Mesothelial cell of epicardium (in vitro differentiated cells): ENCODE measurements at regions not wholly inside any gene's neighbourhood (a gene's known extent, or its start where the extent isn't known, plus 50 kb on each side); places are given as distances from the start of the nearest gene placed in this dataset.

Experiments used
- DNase-seq, 2 experiments: peaks; one replicate each; pipeline ENCODE4 v3.0.0; 2021; ENCODE audit warnings: low spot score in 2 of 2; ENCODE audit not compliant: unreplicated experiment in 2 of 2
- H3K27ac Mint-ChIP-seq: 2 replicates; pipeline ENCODE4 v1.8.0; 2021; ENCODE audit warnings: mixed read lengths
- H3K27me3 Mint-ChIP-seq: 2 replicates; pipeline ENCODE4 v1.8.0; 2021; ENCODE audit warnings: low read depth, mixed read lengths
- H3K36me3 Mint-ChIP-seq: 2 replicates; pipeline ENCODE4 v1.8.0; 2021; ENCODE audit warnings: mixed read lengths
- H3K4me1 Mint-ChIP-seq: 2 replicates; pipeline ENCODE4 v1.8.0; 2021; ENCODE audit warnings: mixed read lengths
- H3K4me3 Mint-ChIP-seq: 2 replicates; pipeline ENCODE4 v1.8.0; 2021; ENCODE audit warnings: mild to moderate bottlenecking, moderate library complexity, mixed read lengths
- H3K9me3 Mint-ChIP-seq: 2 replicates; pipeline ENCODE4 v1.8.0; 2021; ENCODE audit warnings: mixed read lengths
- CTCF ChIP-seq: fragments of 200-600 bp; sonication (generic); IDR thresholded peaks from one replicate; pipeline ENCODE4 v1.5.0; 2021; ENCODE audit warnings: antibody characterized with exemption; ENCODE audit not compliant: unreplicated experiment

DNA sequence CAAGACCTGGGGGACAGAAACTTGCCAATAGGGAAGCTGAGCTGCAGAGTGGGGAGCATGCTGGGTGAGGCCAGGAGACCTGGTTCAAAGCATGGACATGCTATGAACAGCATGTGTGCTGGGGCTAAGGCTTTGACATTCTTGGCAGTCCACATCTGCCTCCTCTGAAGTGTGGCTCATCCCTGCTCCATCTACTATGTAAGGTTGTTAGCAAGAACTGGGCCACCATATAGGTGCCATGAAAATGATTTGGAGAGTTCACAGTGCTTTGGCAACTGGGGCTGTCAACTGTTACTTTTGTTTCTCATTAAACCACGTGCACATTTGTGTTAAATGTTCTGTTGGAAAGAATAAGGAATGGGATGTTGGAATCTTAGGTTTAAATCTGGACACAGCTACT, 311.1 kb downstream of the CDC5L start:
- Mint-ChIP-seq H3K4me1 (no peaks in the 10 kb centered on the region), H3K4me3 (no peak overlapping the region), H3K27ac (no peak overlapping the region), H3K36me3 (no peaks in the 10 kb centered on the region), H3K9me3 (peaks cover 2% of the 10 kb centered on the region), H3K27me3 (peaks cover 6% of the 10 kb centered on the region)
- DNase-seq: no peak
- no peak for TF ChIP-seq CTCF

GRCh38 chr6:44699082-44699481, 311.6 kb downstream of the CDC5L start:
- no peak for TF ChIP-seq CTCF
- DNase-seq: no peak
- peaks cover 2% of the 10 kb centered on the region for H3K9me3 Mint-ChIP-seq
- no peaks in the 10 kb centered on the region for H3K36me3 Mint-ChIP-seq
- no peak overlapping the region for H3K27ac Mint-ChIP-seq
- H3K4me1 Mint-ChIP-seq: no peaks in the 10 kb centered on the region
- no peak overlapping the region for H3K4me3 Mint-ChIP-seq
- peaks cover 8% of the 10 kb centered on the region for H3K27me3 Mint-ChIP-seq

- Mint-ChIP-seq H3K36me3 (no peaks in the 10 kb centered on the region), H3K27ac (no peak overlapping the region), H3K27me3 (peaks cover 8% of the 10 kb centered on the region), H3K4me1 (no peaks in the 10 kb centered on the region), H3K9me3 (no peaks in the 10 kb centered on the region), H3K4me3 (no peak overlapping the region)
- no peak for TF ChIP-seq CTCF
- DNase-seq: no peak
Observed at GRCh38 chr6:44699851-44700250, 312.3 kb downstream of the CDC5L start.

- DNase-seq: no peak
- Mint-ChIP-seq H3K27me3 (peaks cover 8% of the 10 kb centered on the region), H3K9me3 (no peaks in the 10 kb centered on the region), H3K4me3 (no peak overlapping the region), H3K36me3 (no peaks in the 10 kb centered on the region), H3K27ac (no peak overlapping the region), H3K4me1 (no peaks in the 10 kb centered on the region)
- TF ChIP-seq CTCF: no peak
Observed at GRCh38 chr6:44700422-44700821, 312.9 kb downstream of the CDC5L start.

DNA sequence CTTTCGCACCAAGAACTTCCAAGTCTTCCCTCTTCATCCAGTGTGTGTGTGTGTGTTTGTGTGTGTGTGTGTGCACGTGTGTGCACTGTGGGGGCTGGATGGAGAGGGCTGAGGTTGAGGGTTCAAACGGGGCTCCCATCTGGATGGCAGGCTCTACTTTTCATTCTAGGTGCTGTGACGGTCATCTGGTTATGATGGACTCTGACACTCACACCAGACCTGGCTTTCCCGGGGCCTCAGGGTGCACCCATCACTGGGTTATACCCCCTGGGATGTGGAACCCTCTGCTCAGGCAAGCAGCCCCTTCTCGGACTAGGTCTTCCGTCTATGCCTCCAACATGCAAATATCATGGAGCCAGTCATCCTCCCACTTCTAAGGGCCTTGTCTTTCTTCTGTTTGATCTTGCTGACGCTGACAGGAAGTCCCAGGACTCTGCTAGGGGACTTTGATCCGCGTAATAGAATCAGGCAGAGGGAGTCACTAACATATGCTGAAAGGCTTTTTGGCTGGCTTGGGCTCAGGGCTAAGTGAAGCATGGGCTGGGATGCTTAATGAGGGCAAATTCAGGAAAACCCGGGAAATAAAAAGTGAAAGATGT, 313.6 kb downstream of the CDC5L start:
- Mint-ChIP-seq H3K36me3 (no peaks in the 10 kb centered on the region), H3K4me3 (no peak overlapping the region), H3K9me3 (no peaks in the 10 kb centered on the region), H3K27me3 (peaks cover 8% of the 10 kb centered on the region), H3K4me1 (no peaks in the 10 kb centered on the region), H3K27ac (no peak overlapping the region)
- no peak for TF ChIP-seq CTCF
- no peak for DNase-seq

DNA sequence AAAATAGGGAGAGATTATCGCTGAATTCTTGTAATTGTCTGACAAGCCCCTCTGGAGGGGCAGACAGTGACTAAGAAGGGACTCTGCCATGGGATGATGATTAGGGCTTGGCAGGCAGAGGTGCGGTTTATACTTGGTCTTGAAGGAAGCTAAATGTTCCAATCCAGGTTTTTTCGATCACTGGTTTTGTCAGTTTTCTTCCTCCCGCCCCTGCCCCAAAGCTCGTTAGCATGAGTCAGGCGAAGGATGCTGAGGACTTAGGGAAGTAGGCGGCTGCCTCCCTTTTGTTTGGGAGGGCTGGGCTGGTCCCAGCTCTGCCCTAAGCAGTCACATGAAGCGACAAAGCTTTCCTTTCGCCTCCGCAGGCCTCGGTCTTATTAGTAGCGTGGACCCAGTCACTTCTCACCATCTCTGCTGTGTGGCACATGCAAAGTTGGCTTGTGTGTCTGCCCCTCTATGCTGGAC, 314.2 kb downstream of the CDC5L start:
- Mint-ChIP-seq H3K4me1 (no peaks in the 10 kb centered on the region), H3K9me3 (no peaks in the 10 kb centered on the region), H3K4me3 (no peak overlapping the region), H3K36me3 (no peaks in the 10 kb centered on the region), H3K27ac (no peak overlapping the region), H3K27me3 (peaks cover 8% of the 10 kb centered on the region)
- DNase-seq: no peak
- TF ChIP-seq CTCF: no peak
